ENCODE measurements at regions not wholly inside any gene's neighbourhood (a gene's known extent, or its start where the extent isn't known, plus 50 kb on each side); places are given as distances from the start of the nearest gene placed in this dataset.

- TF ChIP-seq, protein P1, sequence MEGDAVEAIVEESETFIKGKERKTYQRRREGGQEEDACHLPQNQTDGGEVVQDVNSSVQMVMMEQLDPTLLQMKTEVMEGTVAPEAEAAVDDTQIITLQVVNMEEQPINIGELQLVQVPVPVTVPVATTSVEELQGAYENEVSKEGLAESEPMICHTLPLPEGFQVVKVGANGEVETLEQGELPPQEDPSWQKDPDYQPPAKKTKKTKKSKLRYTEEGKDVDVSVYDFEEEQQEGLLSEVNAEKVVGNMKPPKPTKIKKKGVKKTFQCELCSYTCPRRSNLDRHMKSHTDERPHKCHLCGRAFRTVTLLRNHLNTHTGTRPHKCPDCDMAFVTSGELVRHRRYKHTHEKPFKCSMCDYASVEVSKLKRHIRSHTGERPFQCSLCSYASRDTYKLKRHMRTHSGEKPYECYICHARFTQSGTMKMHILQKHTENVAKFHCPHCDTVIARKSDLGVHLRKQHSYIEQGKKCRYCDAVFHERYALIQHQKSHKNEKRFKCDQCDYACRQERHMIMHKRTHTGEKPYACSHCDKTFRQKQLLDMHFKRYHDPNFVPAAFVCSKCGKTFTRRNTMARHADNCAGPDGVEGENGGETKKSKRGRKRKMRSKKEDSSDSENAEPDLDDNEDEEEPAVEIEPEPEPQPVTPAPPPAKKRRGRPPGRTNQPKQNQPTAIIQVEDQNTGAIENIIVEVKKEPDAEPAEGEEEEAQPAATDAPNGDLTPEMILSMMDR (IDR thresholded peaks at IDR 0.05): no peak
- TF ChIP-seq POLR2A (IDR thresholded peaks at IDR 0.05): no peak
These were observed 70.3 kb upstream of the MYL10 start for GRCh38 chr7:101699399-101699798.

All from body of pancreas (tissue), 4 donors.